RWPE2 (cell line): ENCODE measurements at regions not wholly inside any gene's neighbourhood (a gene's known extent, or its start where the extent isn't known, plus 50 kb on each side); places are given as distances from the start of the nearest gene placed in this dataset.

ENCODE experiments used
- ATAC-seq: fragments of 200-7000 bp; cut with Tn5 transposase; 3 replicates; pipeline ENCODE4 v1.9.1; 2021; ENCODE audit warnings: low read depth
- DNase-seq: peaks from one replicate; pipeline ENCODE4 v3.0.0-alpha.2; 2020; ENCODE audit warnings: low spot score
- H3K27ac ChIP-seq: fragments of 450-650 bp; 2 replicates; pipeline ENCODE4 v1.5.1; 2017; ENCODE audit warnings: mild to moderate bottlenecking; ENCODE audit not compliant: poor library complexity, severe bottlenecking
- H3K27me3 ChIP-seq: fragments of 250-450 bp; sonication (Bioruptor Pico); 2 replicates; pipeline ENCODE4 v1.5.1; 2021; ENCODE audit warnings: mild to moderate bottlenecking, moderate library complexity; ENCODE audit not compliant: insufficient read depth, poor library complexity, severe bottlenecking
- H3K36me3 ChIP-seq: fragments of 250-450 bp; sonication (Bioruptor Pico); 2 replicates; pipeline ENCODE4 v1.5.1; 2020; ENCODE audit warnings: low read depth, mild to moderate bottlenecking, moderate library complexity
- H3K4me1 ChIP-seq: fragments of 250-450 bp; sonication (Bioruptor Pico); 2 replicates; pipeline ENCODE4 v1.5.1; 2021; ENCODE audit warnings: mild to moderate bottlenecking, moderate library complexity; ENCODE audit not compliant: insufficient read depth, poor library complexity, severe bottlenecking
- H3K4me3 ChIP-seq: fragments of 250-450 bp; sonication (Bioruptor Pico); 2 replicates; pipeline ENCODE4 v1.5.1; 2021; ENCODE audit warnings: mild to moderate bottlenecking, moderate library complexity; ENCODE audit not compliant: severe bottlenecking
- H3K9me3 ChIP-seq: fragments of 250-450 bp; sonication (Bioruptor Pico); 2 replicates; pipeline ENCODE4 v1.5.1; 2021; ENCODE audit warnings: mild to moderate bottlenecking, moderate library complexity; ENCODE audit not compliant: severe bottlenecking
- TF ChIP-seq, protein P1 (sequence below): fragments of 450-650 bp; IDR thresholded peaks from one replicate; pipeline ENCODE4 v1.5.1; 2017; ENCODE audit warnings: mild to moderate bottlenecking, moderate library complexity; ENCODE audit not compliant: poor library complexity, severe bottlenecking

GRCh38 chr17:27380551-27380950 is 75.7 kb upstream of the KSR1 start:
- H3K4me3 ChIP-seq = no peak overlapping the region
- TF ChIP-seq, protein P1, sequence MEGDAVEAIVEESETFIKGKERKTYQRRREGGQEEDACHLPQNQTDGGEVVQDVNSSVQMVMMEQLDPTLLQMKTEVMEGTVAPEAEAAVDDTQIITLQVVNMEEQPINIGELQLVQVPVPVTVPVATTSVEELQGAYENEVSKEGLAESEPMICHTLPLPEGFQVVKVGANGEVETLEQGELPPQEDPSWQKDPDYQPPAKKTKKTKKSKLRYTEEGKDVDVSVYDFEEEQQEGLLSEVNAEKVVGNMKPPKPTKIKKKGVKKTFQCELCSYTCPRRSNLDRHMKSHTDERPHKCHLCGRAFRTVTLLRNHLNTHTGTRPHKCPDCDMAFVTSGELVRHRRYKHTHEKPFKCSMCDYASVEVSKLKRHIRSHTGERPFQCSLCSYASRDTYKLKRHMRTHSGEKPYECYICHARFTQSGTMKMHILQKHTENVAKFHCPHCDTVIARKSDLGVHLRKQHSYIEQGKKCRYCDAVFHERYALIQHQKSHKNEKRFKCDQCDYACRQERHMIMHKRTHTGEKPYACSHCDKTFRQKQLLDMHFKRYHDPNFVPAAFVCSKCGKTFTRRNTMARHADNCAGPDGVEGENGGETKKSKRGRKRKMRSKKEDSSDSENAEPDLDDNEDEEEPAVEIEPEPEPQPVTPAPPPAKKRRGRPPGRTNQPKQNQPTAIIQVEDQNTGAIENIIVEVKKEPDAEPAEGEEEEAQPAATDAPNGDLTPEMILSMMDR = no peak
- no peaks in the 10 kb centered on the region for H3K36me3 ChIP-seq
- H3K9me3 ChIP-seq = no peaks in the 10 kb centered on the region
- ATAC-seq (no peak), DNase-seq (no peak)
- no peaks in the 10 kb centered on the region for H3K27me3 ChIP-seq
- H3K4me1 ChIP-seq = peaks cover 31% of the 10 kb centered on the region
- no peak overlapping the region for H3K27ac ChIP-seq

- DNase-seq (no peak), ATAC-seq (no peak)
- Histone ChIP-seq H3K36me3 (no peaks in the 10 kb centered on the region), H3K4me1 (peaks cover 31% of the 10 kb centered on the region), H3K4me3 (no peak overlapping the region), H3K27ac (no peak overlapping the region), H3K9me3 (no peaks in the 10 kb centered on the region), H3K27me3 (no peaks in the 10 kb centered on the region)
- TF ChIP-seq, protein P1 = peak; percentile 74
Observed at GRCh38 chr17:27381007-27381501, 75.2 kb upstream of the KSR1 start.

- DNase-seq (no peak), ATAC-seq (no peak)
- TF ChIP-seq, protein P1 = no peak
- no peaks in the 10 kb centered on the region for H3K27me3 ChIP-seq
- H3K9me3 ChIP-seq = no peaks in the 10 kb centered on the region
- no peak overlapping the region for H3K27ac ChIP-seq
- H3K4me3 ChIP-seq = no peak overlapping the region
- no peaks in the 10 kb centered on the region for H3K36me3 ChIP-seq
- peaks cover 21% of the 10 kb centered on the region for H3K4me1 ChIP-seq
Observed at GRCh38 chr17:27382025-27382424, 74.2 kb upstream of the KSR1 start.

GRCh38 chr17:27384261-27384701 is 72.0 kb upstream of the KSR1 start:
- H3K36me3 ChIP-seq = no peaks in the 10 kb centered on the region
- no peaks in the 10 kb centered on the region for H3K27me3 ChIP-seq
- TF ChIP-seq, protein P1 = no peak
- H3K4me3 ChIP-seq = no peak overlapping the region
- ATAC-seq (peak; percentile 97), DNase-seq (peak; percentile 88)
- no peaks in the 10 kb centered on the region for H3K9me3 ChIP-seq
- peak overlapping the region; percentile 65 for H3K27ac ChIP-seq
- H3K4me1 ChIP-seq = peaks cover 21% of the 10 kb centered on the region

DNA sequence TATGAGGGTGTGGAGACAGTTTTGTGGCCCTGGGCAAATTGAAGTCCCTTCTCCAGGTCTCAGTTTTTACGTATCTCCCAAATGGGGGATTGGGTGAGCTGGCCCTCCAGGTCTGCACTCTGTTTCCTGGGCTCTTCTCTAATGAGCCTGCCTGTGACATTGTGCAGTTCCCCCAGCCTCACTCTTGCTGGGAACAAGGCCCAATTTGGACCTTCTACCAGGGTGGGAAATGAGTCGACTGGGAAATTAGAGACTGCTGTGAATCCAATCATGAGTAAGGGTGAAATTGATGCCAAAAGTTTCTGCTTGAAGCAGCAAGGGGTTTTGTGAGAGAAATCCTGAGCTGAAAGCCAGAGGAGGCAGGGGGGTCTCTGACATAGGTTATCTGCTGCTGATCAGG is 71.5 kb upstream of the KSR1 start:
- no peak for DNase-seq
- no peak overlapping the region for H3K4me3 ChIP-seq
- H3K27me3 ChIP-seq = no peaks in the 10 kb centered on the region
- H3K9me3 ChIP-seq = no peaks in the 10 kb centered on the region
- no peaks in the 10 kb centered on the region for H3K36me3 ChIP-seq
- H3K27ac ChIP-seq = peak overlapping the region; percentile 65
- ATAC-seq = no peak; the same call in 2 of the 3 replicates
- peaks cover 21% of the 10 kb centered on the region for H3K4me1 ChIP-seq
- TF ChIP-seq, protein P1 = no peak
